GM19397 (cell line): ENCODE measurements at regions not wholly inside any gene's neighbourhood (a gene's known extent, or its start where the extent isn't known, plus 50 kb on each side); places are given as distances from the start of the nearest gene placed in this dataset.

ENCODE experiments used
- ATAC-seq: cut with Tn5 transposase; IDR thresholded peaks from one replicate; pipeline ENCODE4 v1.9.1; 2021; ENCODE audit warnings: mild to moderate bottlenecking, moderate library complexity; ENCODE audit not compliant: unreplicated experiment

GRCh38 chr13:23980160-23980551 lies 82.9 kb upstream of the C1QTNF9B start:
- peak; percentile 95 for ATAC-seq

GRCh38 chr13:23983671-23984070 lies 86.4 kb upstream of the C1QTNF9B start:
- no peak for ATAC-seq

GRCh38 chr13:23984546-23984945 lies 87.2 kb upstream of the C1QTNF9B start:
- no peak for ATAC-seq

- ATAC-seq, result no peak
Measured at GRCh38 chr13:23985060-23985459, 87.8 kb upstream of the C1QTNF9B start.

GRCh38 chr13:23985839-23986238 lies 88.5 kb upstream of the C1QTNF9B start:
- ATAC-seq, result no peak

- no peak for ATAC-seq
Measured at GRCh38 chr13:23986619-23987018, 89.3 kb upstream of the C1QTNF9B start.

GRCh38 chr13:23987331-23987894 lies 90.1 kb upstream of the C1QTNF9B start:
- ATAC-seq, result no peak

- ATAC-seq, result no peak
Measured at GRCh38 chr13:23988546-23989122, 91.3 kb upstream of the C1QTNF9B start.

- ATAC-seq, result no peak
Measured at GRCh38 chr13:23990455-23990854, 93.2 kb upstream of the C1QTNF9B start.

- ATAC-seq, result no peak
Measured at GRCh38 chr13:23991119-23991518, 93.8 kb upstream of the C1QTNF9B start.

- no peak for ATAC-seq
Measured at GRCh38 chr13:23992781-23993679, 95.7 kb upstream of the C1QTNF9B start.

GRCh38 chr13:23993680-23993985 lies 96.3 kb upstream of the C1QTNF9B start:
- no peak for ATAC-seq

- no peak for ATAC-seq
Measured at GRCh38 chr13:23995283-23996073, 98.2 kb upstream of the C1QTNF9B start.

GRCh38 chr13:23996456-23996855 lies 99.2 kb upstream of the C1QTNF9B start:
- ATAC-seq, result no peak

- ATAC-seq, result no peak
Measured at GRCh38 chr13:23999424-23999823, 102.1 kb upstream of the C1QTNF9B start.

GRCh38 chr13:24002206-24002815 lies 105.0 kb upstream of the C1QTNF9B start:
- no peak for ATAC-seq

- no peak for ATAC-seq
Measured at GRCh38 chr13:24004142-24004899, 107.0 kb upstream of the C1QTNF9B start.

- no peak for ATAC-seq
Measured at GRCh38 chr13:24004971-24005370, 107.7 kb upstream of the C1QTNF9B start.

- peak; percentile 88 for ATAC-seq
Measured at GRCh38 chr13:24005755-24006281, 108.5 kb upstream of the C1QTNF9B start.
